HCT116 (cell line): ENCODE measurements at regions not wholly inside any gene's neighbourhood (a gene's known extent, or its start where the extent isn't known, plus 50 kb on each side); places are given as distances from the start of the nearest gene placed in this dataset.

Source experiments
- ATAC-seq: fragments of 200-7000 bp; cut with Tn5 transposase; 2 replicates; pipeline ENCODE4 v1.9.1; 2020; ENCODE audit warnings: mild to moderate bottlenecking, moderate library complexity
- BruUV-seq: library from RNA; stranded (reverse); fragments of 400-500 nt; replicated peaks from 2 replicates; lab custom pipeline; 2021; lab: Mats Ljungman, UMichigan
- CTCF ChIA-PET: fragments of 300-600 bp; sonication (Branson Sonifier 250); formaldehyde crosslinking; loops from one replicate; lab custom pipeline; 2021; ENCODE audit warnings: antibody characterized with exemption; lab: Charles Lee
- POLR2A ChIA-PET: fragments of 300-600, 350-600 bp; sonication (Branson Sonifier 250); formaldehyde crosslinking; loops from one replicate; lab custom pipeline; 2021; ENCODE audit warnings: antibody characterized with exemption; lab: Charles Lee
- RAD21 ChIA-PET, 2 experiments: fragments of 300-600 bp; sonication (Branson Sonifier 250); formaldehyde crosslinking; loops; one replicate each; lab custom pipeline; 2023; ENCODE audit warnings: low total read pairs in 2 of 2; ENCODE audit not compliant: uncharacterized antibody in 2 of 2, unreplicated experiment in 2 of 2, low non-redundant PET in 1 of 2; lab: Charles Lee
- DNase-seq: peaks from one replicate; pipeline ENCODE4 v3.0.0-alpha.2; 2010; ENCODE audit warnings: low read depth, low spot score
- H2AFZ ChIP-seq: fragments of 200-600 bp; shearing (Covaris generic), sonication (generic); 2 replicates; pipeline ENCODE4 v1.6.1; 2017; ENCODE audit warnings: low read depth, mixed run types, mixed read lengths, antibody characterized with exemption, low read length; ENCODE audit not compliant: poor library complexity, severe bottlenecking
- H3K27ac ChIP-seq: 2 replicates; pipeline ENCODE4 v1.5.1; 2012; ENCODE audit warnings: low read depth, low read length
- H3K27me3 ChIP-seq: fragments of 200-600 bp; sonication (generic); 2 replicates; pipeline ENCODE4 v1.6.1; 2016; ENCODE audit warnings: mixed run types, low read length, mixed read lengths; ENCODE audit not compliant: insufficient read depth
- H3K36me3 ChIP-seq, 2 experiments: fragments of 200-500 bp in 1 of 2; fragments of 200-600 bp in 1 of 2; sonication (Bioruptor generic) in 1 of 2; sonication (generic) in 1 of 2; 2 replicates each; pipeline versions ENCODE4 v1.5.1 to v1.6.1; 2014 to 2016; ENCODE audit warnings: low read length in 2 of 2, inconsistent platforms in 1 of 2, mixed read lengths in 1 of 2, mixed run types in 1 of 2; ENCODE audit not compliant: insufficient read depth in 2 of 2, control insufficient read depth in 1 of 2
- H3K4me1 ChIP-seq, 2 experiments: fragments of 200-600 bp in 1 of 2; sonication (generic) in 1 of 2; 2 replicates each; pipeline versions ENCODE4 v1.5.1 to v1.6.1; 2012 to 2017; ENCODE audit warnings: low read length in 2 of 2, inconsistent platforms in 1 of 2, mild to moderate bottlenecking in 1 of 2, mixed read lengths in 1 of 2, mixed run types in 1 of 2, moderate library complexity in 1 of 2; ENCODE audit not compliant: insufficient read depth in 2 of 2, control insufficient read depth in 1 of 2
- H3K4me2 ChIP-seq: fragments of 200-600 bp; sonication (generic); 2 replicates; pipeline ENCODE4 v1.6.1; 2017; ENCODE audit warnings: mixed run types, low read length, mixed read lengths
- H3K4me3 ChIP-seq, 2 experiments: fragments of 200-600 bp in 1 of 2; sonication (generic) in 1 of 2; replicated peaks in 1 of 2; 2 replicates each; pipeline ENCODE4 v1.5.1; 2011 to 2016; ENCODE audit warnings: low read length in 2 of 2, control low read depth in 1 of 2, low read depth in 1 of 2, mild to moderate bottlenecking in 1 of 2, mixed read lengths in 1 of 2, mixed run types in 1 of 2
- H3K79me2 ChIP-seq: fragments of 200-600 bp; sonication (generic); 2 replicates; pipeline ENCODE4 v1.6.1; 2017; ENCODE audit warnings: mild to moderate bottlenecking, mixed run types, low read length, moderate library complexity, mixed read lengths; ENCODE audit not compliant: insufficient read depth
- H3K9ac ChIP-seq: fragments of 200-600 bp; sonication (generic); 2 replicates; pipeline ENCODE4 v1.6.1; 2016; ENCODE audit warnings: low read length, mixed read lengths
- H3K9me2 ChIP-seq: fragments of 200-600 bp; sonication (generic), shearing (Covaris generic); 2 replicates; pipeline ENCODE4 v1.6.1; 2017; ENCODE audit warnings: mixed run types, mild to moderate bottlenecking, moderate library complexity; ENCODE audit not compliant: insufficient read depth
- H3K9me3 ChIP-seq, 2 experiments: fragments of 200-500 bp in 1 of 2; fragments of 200-600 bp in 1 of 2; sonication (Bioruptor generic) in 1 of 2; sonication (generic) in 1 of 2; 2 replicates each; pipeline ENCODE4 v1.6.1; 2014 to 2017; ENCODE audit warnings: low read length in 2 of 2, mixed read lengths in 2 of 2, inconsistent platforms in 1 of 2, low read depth in 1 of 2, mild to moderate bottlenecking in 1 of 2, mixed run types in 1 of 2, moderate library complexity in 1 of 2; ENCODE audit not compliant: control insufficient read depth in 1 of 2, insufficient read depth in 1 of 2
- H4K20me1 ChIP-seq: fragments of 200-600 bp; sonication (generic), shearing (Covaris generic); 2 replicates; pipeline ENCODE4 v1.6.1; 2017; ENCODE audit warnings: mixed run types, mild to moderate bottlenecking, moderate library complexity; ENCODE audit not compliant: insufficient read depth
- CBX3 ChIP-seq: IDR thresholded peaks from 2 replicates; pipeline ENCODE4 v1.6.1; 2012; ENCODE audit warnings: low read depth
- CEBPB ChIP-seq: IDR thresholded peaks from 2 replicates; pipeline ENCODE4 v1.6.1; 2012; ENCODE audit warnings: low read depth
- EGR1 ChIP-seq: IDR thresholded peaks from 2 replicates; pipeline ENCODE4 v1.6.1; 2012; ENCODE audit warnings: low read depth
- ELF1 ChIP-seq: IDR thresholded peaks from 2 replicates; pipeline ENCODE4 v1.6.1; 2012; ENCODE audit warnings: low read depth, borderline replicate concordance
- EZH2 ChIP-seq: fragments of 200-600 bp; sonication (generic); IDR thresholded peaks from 2 replicates; pipeline ENCODE4 v1.6.1; 2017; ENCODE audit warnings: antibody characterized with exemption, mixed run types
- EZH2phosphoT487 ChIP-seq: fragments of 200-600 bp; IDR thresholded peaks from 2 replicates; pipeline ENCODE4 v1.6.1; 2018; ENCODE audit warnings: antibody characterized with exemption, borderline replicate concordance
- FOSL1 ChIP-seq: IDR thresholded peaks from 2 replicates; pipeline ENCODE4 v1.6.1; 2012; ENCODE audit warnings: low read depth
- POLR2A ChIP-seq: IDR thresholded peaks from 2 replicates; pipeline ENCODE4 v1.7.0; 2011; ENCODE audit warnings: borderline replicate concordance; ENCODE audit not compliant: insufficient read depth, insufficient read length; ENCODE audit errors: extremely low read depth
- POLR2AphosphoS5 ChIP-seq: IDR thresholded peaks from 2 replicates; pipeline ENCODE4 v1.6.1; 2011; ENCODE audit warnings: mild to moderate bottlenecking, low read depth, low read length, moderate library complexity
- SIN3A ChIP-seq: IDR thresholded peaks from 2 replicates; pipeline ENCODE4 v1.6.1; 2012; ENCODE audit warnings: low read depth
- SP1 ChIP-seq: IDR thresholded peaks from 2 replicates; pipeline ENCODE4 v1.6.1; 2012; ENCODE audit warnings: low read depth
- SRF ChIP-seq: IDR thresholded peaks from 2 replicates; pipeline ENCODE4 v1.6.1; 2012; ENCODE audit warnings: low read depth
- TCF7L2 ChIP-seq: IDR thresholded peaks from 2 replicates; pipeline ENCODE4 v1.7.0; 2011; ENCODE audit warnings: borderline replicate concordance, inconsistent platforms; ENCODE audit not compliant: insufficient read depth, insufficient read length; ENCODE audit errors: extremely low read depth
- YY1 ChIP-seq: IDR thresholded peaks from 2 replicates; pipeline ENCODE4 v1.6.1; 2011; ENCODE audit warnings: low read length, low read depth, moderate library complexity, mild to moderate bottlenecking; ENCODE audit not compliant: insufficient replicate concordance; ENCODE audit errors: extremely low read depth
- ZNF274 ChIP-seq: fragments of 200-500 bp; sonication (Bioruptor generic); IDR thresholded peaks from 2 replicates; pipeline ENCODE4 v1.6.1; 2014; ENCODE audit warnings: mild to moderate bottlenecking, low read depth, low read length, inconsistent platforms
- intact Hi-C: fragments of 100-400 bp; cut with micrococcal nuclease; formaldehyde crosslinking; loops from 2 replicates; pipeline ENCODE4 v1.10.0; 2022
- TF ChIP-seq, protein P1 (sequence below): IDR thresholded peaks from 2 replicates; pipeline ENCODE4 v1.6.1; 2012
- TF ChIP-seq, protein P2 (sequence below), 3 experiments: fragments of 200-600 bp in 1 of 3; sonication (generic) in 1 of 3; IDR thresholded peaks in 2 of 3; conservative IDR thresholded peaks in 1 of 3; 2 replicates each; pipeline ENCODE4 v1.5.1; 2012 to 2017; ENCODE audit warnings: low read depth in 2 of 3, low read length in 2 of 3, antibody characterized with exemption in 1 of 3, borderline replicate concordance in 1 of 3, control low read depth in 1 of 3, mild to moderate bottlenecking in 1 of 3, mixed read lengths in 1 of 3, mixed run types in 1 of 3, moderate library complexity in 1 of 3; ENCODE audit not compliant: insufficient read depth in 1 of 3
- TF ChIP-seq, protein P3 (sequence below): IDR thresholded peaks from 2 replicates; pipeline ENCODE4 v1.6.1; 2011; ENCODE audit warnings: mild to moderate bottlenecking, low read length, moderate library complexity; ENCODE audit not compliant: insufficient replicate concordance; ENCODE audit errors: extremely low read depth
- TF ChIP-seq, protein P4 (sequence below): IDR thresholded peaks from 2 replicates; pipeline ENCODE4 v1.6.1; 2012

DNA sequence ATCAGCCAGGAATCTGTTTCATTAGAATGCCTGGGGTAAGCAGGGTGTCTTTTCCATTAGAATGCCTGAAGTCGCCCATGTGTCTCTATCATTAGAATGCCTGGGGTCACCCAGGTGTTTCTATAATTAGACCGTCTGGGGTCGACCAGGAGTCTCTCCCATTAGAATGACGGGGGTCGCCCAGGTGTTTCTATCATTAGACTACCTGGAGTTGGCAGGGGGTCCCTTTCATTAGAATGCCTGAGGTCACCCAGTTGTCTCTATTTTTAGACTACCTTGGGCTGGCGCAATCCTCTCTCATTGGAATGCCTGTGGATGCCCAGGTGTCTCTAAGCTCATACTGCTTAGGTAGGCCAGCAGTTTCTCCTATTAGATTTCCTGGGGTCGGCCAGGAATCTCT, 1447.6 kb downstream of the UQCRFS1 start (continued):
- no peak for TF ChIP-seq EZH2phosphoT487
- TF ChIP-seq, protein P1, sequence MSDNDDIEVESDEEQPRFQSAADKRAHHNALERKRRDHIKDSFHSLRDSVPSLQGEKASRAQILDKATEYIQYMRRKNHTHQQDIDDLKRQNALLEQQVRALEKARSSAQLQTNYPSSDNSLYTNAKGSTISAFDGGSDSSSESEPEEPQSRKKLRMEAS = no peak
- no peak for TF ChIP-seq SIN3A
- no peak for TF ChIP-seq POLR2A
- TF ChIP-seq, protein P2, sequence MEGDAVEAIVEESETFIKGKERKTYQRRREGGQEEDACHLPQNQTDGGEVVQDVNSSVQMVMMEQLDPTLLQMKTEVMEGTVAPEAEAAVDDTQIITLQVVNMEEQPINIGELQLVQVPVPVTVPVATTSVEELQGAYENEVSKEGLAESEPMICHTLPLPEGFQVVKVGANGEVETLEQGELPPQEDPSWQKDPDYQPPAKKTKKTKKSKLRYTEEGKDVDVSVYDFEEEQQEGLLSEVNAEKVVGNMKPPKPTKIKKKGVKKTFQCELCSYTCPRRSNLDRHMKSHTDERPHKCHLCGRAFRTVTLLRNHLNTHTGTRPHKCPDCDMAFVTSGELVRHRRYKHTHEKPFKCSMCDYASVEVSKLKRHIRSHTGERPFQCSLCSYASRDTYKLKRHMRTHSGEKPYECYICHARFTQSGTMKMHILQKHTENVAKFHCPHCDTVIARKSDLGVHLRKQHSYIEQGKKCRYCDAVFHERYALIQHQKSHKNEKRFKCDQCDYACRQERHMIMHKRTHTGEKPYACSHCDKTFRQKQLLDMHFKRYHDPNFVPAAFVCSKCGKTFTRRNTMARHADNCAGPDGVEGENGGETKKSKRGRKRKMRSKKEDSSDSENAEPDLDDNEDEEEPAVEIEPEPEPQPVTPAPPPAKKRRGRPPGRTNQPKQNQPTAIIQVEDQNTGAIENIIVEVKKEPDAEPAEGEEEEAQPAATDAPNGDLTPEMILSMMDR (IDR thresholded peaks at IDR 0.05 in 2 of 3, conservative IDR thresholded peaks at IDR 0.05 in 1 of 3; ENCODE audit: borderline replicate concordance in 1 of 3, insufficient read depth in 1 of 3, low read depth in 2 of 3, low read length in 2 of 3) = no peak
- TF ChIP-seq CBX3 = no peak

DNA sequence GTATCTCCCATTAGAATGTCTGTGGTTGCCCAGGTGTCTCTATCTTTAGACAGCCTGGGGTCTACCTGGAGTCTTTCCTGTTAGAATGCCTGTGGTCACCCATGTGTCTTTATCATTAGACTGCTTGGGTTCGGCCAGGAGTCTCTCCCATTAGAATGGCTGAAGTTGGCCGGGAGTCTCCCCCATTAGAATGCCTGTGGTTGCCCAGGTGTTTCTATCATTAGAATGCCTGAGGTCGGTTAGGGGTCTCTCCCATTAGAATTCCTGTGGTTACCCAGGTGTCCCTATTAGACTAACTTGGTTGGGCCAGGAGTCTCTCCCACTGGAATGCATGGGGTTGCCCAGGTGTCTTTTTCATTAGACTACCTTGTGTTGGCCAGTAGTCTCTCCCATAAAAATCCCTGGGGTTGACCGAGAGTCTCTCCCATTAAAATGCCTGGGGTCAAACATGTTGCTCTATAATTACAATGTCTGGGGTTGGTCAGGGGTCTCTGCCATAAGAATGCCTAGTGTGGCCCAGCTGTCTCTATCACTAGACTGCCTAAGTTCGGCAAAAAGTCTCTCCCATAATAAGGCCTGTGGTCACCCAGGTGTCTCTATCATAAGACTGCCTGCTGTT, 1448.7 kb downstream of the UQCRFS1 start:
- Histone ChIP-seq H3K4me2 (no peak overlapping the region), H3K4me3 (no peak overlapping the region), H3K9ac (no peak overlapping the region), H3K27ac (no peak overlapping the region), H4K20me1 (no peaks in the 10 kb centered on the region), H3K4me1 (no peaks in the 10 kb centered on the region), H3K27me3 (no peaks in the 10 kb centered on the region), H3K9me3 (peaks cover 0 to 3% of the 10 kb centered on the region in 2 experiments; a peak in 2 of 4 replicates), H3K9me2 (no peaks in the 10 kb centered on the region), H3K79me2 (no peaks in the 10 kb centered on the region), H3K36me3 (no peaks in the 10 kb centered on the region), H2AFZ (no peak overlapping the region)
- TF ChIP-seq, protein P3, sequence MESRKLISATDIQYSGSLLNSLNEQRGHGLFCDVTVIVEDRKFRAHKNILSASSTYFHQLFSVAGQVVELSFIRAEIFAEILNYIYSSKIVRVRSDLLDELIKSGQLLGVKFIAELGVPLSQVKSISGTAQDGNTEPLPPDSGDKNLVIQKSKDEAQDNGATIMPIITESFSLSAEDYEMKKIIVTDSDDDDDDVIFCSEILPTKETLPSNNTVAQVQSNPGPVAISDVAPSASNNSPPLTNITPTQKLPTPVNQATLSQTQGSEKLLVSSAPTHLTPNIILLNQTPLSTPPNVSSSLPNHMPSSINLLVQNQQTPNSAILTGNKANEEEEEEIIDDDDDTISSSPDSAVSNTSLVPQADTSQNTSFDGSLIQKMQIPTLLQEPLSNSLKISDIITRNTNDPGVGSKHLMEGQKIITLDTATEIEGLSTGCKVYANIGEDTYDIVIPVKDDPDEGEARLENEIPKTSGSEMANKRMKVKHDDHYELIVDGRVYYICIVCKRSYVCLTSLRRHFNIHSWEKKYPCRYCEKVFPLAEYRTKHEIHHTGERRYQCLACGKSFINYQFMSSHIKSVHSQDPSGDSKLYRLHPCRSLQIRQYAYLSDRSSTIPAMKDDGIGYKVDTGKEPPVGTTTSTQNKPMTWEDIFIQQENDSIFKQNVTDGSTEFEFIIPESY = no peak
- TF ChIP-seq EGR1 (no peak), ZNF274 (no peak), EZH2phosphoT487 (no peak), YY1 (no peak), ELF1 (no peak), POLR2A (no peak), POLR2AphosphoS5 (no peak), FOSL1 (no peak), CBX3 (no peak), CEBPB (no peak), EZH2 (no peak), TCF7L2 (no peak), SRF (no peak), SP1 (no peak)
- TF ChIP-seq, protein P4, sequence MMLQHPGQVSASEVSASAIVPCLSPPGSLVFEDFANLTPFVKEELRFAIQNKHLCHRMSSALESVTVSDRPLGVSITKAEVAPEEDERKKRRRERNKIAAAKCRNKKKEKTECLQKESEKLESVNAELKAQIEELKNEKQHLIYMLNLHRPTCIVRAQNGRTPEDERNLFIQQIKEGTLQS = no peak
- intact Hi-C loops = no loop called here
- DNase-seq (no peak), ATAC-seq (no peak)
- no TSS peak for BruUV-seq
- POLR2A ChIA-PET = no interaction called here
- RAD21 ChIA-PET = no interaction called here
- CTCF ChIA-PET = no interaction called here
